T-helper 22 cell (primary cell): ENCODE measurements at regions not wholly inside any gene's neighbourhood (a gene's known extent, or its start where the extent isn't known, plus 50 kb on each side); places are given as distances from the start of the nearest gene placed in this dataset.

Experiments used
- DNase-seq: peaks from one replicate; pipeline ENCODE4 v3.0.0-alpha.2; 2020; ENCODE audit warnings: low read depth

GRCh38 chr13:84439108-84439507 lies 556.8 kb upstream of the SLITRK1 start:
- DNase-seq = no peak

- no peak for DNase-seq
Observed at GRCh38 chr13:84433024-84433423, 550.8 kb upstream of the SLITRK1 start.

- no peak for DNase-seq
Observed at GRCh38 chr13:84431646-84432045, 549.4 kb upstream of the SLITRK1 start.

GRCh38 chr13:84430446-84430845 lies 548.2 kb upstream of the SLITRK1 start:
- no peak for DNase-seq

- DNase-seq = no peak
Observed at GRCh38 chr13:84430015-84430414, 547.7 kb upstream of the SLITRK1 start.

- no peak for DNase-seq
Observed at GRCh38 chr13:84418041-84418440, 535.8 kb upstream of the SLITRK1 start.

- DNase-seq = no peak
Observed at GRCh38 chr13:84417416-84417815, 535.1 kb upstream of the SLITRK1 start.

GRCh38 chr13:84413016-84413415 lies 530.7 kb upstream of the SLITRK1 start:
- DNase-seq = no peak

- DNase-seq = no peak
Observed at GRCh38 chr13:84405286-84405685, 523.0 kb upstream of the SLITRK1 start.

GRCh38 chr13:84400706-84401105 lies 518.4 kb upstream of the SLITRK1 start:
- DNase-seq = no peak

GRCh38 chr13:84399320-84400085 lies 517.2 kb upstream of the SLITRK1 start:
- DNase-seq = no peak

- DNase-seq = no peak
Observed at GRCh38 chr13:84393981-84394625, 511.8 kb upstream of the SLITRK1 start.

GRCh38 chr13:84380866-84381265 lies 498.6 kb upstream of the SLITRK1 start:
- no peak for DNase-seq

GRCh38 chr13:84377106-84377505 lies 494.8 kb upstream of the SLITRK1 start:
- no peak for DNase-seq

- no peak for DNase-seq
Observed at GRCh38 chr13:84366506-84366905, 484.2 kb upstream of the SLITRK1 start.

GRCh38 chr13:84362777-84363176 lies 480.5 kb upstream of the SLITRK1 start:
- DNase-seq = no peak

GRCh38 chr13:84360822-84361221 lies 478.5 kb upstream of the SLITRK1 start:
- no peak for DNase-seq

GRCh38 chr13:84358601-84359000 lies 476.3 kb upstream of the SLITRK1 start:
- no peak for DNase-seq

GRCh38 chr13:84352946-84353345 lies 470.7 kb upstream of the SLITRK1 start:
- no peak for DNase-seq

- no peak for DNase-seq
Observed at GRCh38 chr13:84339456-84339855, 457.2 kb upstream of the SLITRK1 start.

GRCh38 chr13:84332346-84332745 lies 450.1 kb upstream of the SLITRK1 start:
- DNase-seq = no peak

GRCh38 chr13:84315527-84315926 lies 433.3 kb upstream of the SLITRK1 start:
- DNase-seq = no peak

GRCh38 chr13:84303035-84303434 lies 420.8 kb upstream of the SLITRK1 start:
- no peak for DNase-seq

- DNase-seq = no peak
Observed at GRCh38 chr13:84297251-84297650, 415.0 kb upstream of the SLITRK1 start.
